GM12878 (cell line): ENCODE measurements at regions not wholly inside any gene's neighbourhood (a gene's known extent, or its start where the extent isn't known, plus 50 kb on each side); places are given as distances from the start of the nearest gene placed in this dataset.

ENCODE experiments used
- ATAC-seq: fragments of 200-7000 bp; cut with Tn5 transposase; 3 replicates; pipeline ENCODE4 v1.9.1; 2020; ENCODE audit warnings: mild to moderate bottlenecking, moderate library complexity
- BruUV-seq: library from RNA; stranded (reverse); fragments of 400-500 nt; replicated peaks from 2 replicates; lab custom pipeline; 2021; lab: Mats Ljungman, UMichigan
- CTCF ChIA-PET: fragments of 300-600 bp; sonication (Branson Sonifier 250); formaldehyde crosslinking; extraction: SDS; loops from one replicate; lab custom pipeline; 2021; ENCODE audit warnings: inconsistent platforms; lab: Yijun Ruan, JAX
- POLR2A ChIA-PET: fragments of 350-600 bp; formaldehyde crosslinking; extraction: SDS; loops from one replicate; lab custom pipeline; 2021; ENCODE audit warnings: inconsistent platforms; lab: Charles Lee
- RAD21 ChIA-PET: fragments of 300-600 bp; sonication (Branson Sonifier 250); formaldehyde crosslinking; loops from one replicate; lab custom pipeline; 2023; ENCODE audit warnings: antibody characterized with exemption; ENCODE audit not compliant: unreplicated experiment; lab: Charles Lee
- SMC1A ChIA-PET: fragments of 300-600 bp; sonication (Branson Sonifier 250); formaldehyde crosslinking; loops from one replicate; lab custom pipeline; 2023; ENCODE audit not compliant: unreplicated experiment, uncharacterized antibody; lab: Charles Lee
- DNase-seq: peaks from one replicate; pipeline ENCODE4 v3.0.0-alpha.2; 2011; ENCODE audit warnings: low read depth, low spot score
- FAIRE-seq: peaks from 3 replicates; lab custom pipeline; 2011; peaks lifted over from hg19 to GRCh38; lab: Jason Lieb, UNC
- H2AFZ ChIP-seq: 2 replicates; pipeline ENCODE4 v1.6.0; 2011; ENCODE audit warnings: low read depth, low read length, control low read depth; ENCODE audit not compliant: control insufficient read depth
- H3K27ac ChIP-seq: 2 replicates; pipeline ENCODE4 v1.5.1; 2011; ENCODE audit warnings: control low read depth; ENCODE audit not compliant: control insufficient read depth, insufficient read depth
- H3K27me3 ChIP-seq, 2 experiments: replicated peaks in 1 of 2; 2 replicates each; pipeline versions ENCODE4 v1.6.0 to v1.6.1; 2011; ENCODE audit warnings: low read length in 1 of 2; ENCODE audit not compliant: control insufficient read depth in 2 of 2, insufficient read depth in 2 of 2
- H3K36me3 ChIP-seq, 2 experiments: 2 replicates each; pipeline ENCODE4 v1.5.1; 2011; ENCODE audit warnings: low read length in 1 of 2; ENCODE audit not compliant: control insufficient read depth in 2 of 2, insufficient read depth in 2 of 2
- H3K4me1 ChIP-seq: 2 replicates; pipeline ENCODE4 v1.6.1; 2011; ENCODE audit warnings: mild to moderate bottlenecking, low read length, moderate library complexity, mixed read lengths; ENCODE audit not compliant: control insufficient read depth, insufficient read depth
- H3K4me2 ChIP-seq: 2 replicates; pipeline ENCODE4 v1.6.0; 2011; ENCODE audit warnings: control low read depth; ENCODE audit not compliant: control insufficient read depth, insufficient read depth
- H3K4me3 ChIP-seq: fragments of 200-600 bp; sonication (generic); 2 replicates; pipeline ENCODE4 v1.5.1; 2016
- H3K79me2 ChIP-seq: 2 replicates; pipeline ENCODE4 v1.6.0; 2011; ENCODE audit warnings: low read length; ENCODE audit not compliant: control insufficient read depth, insufficient read depth
- H3K9ac ChIP-seq: 2 replicates; pipeline ENCODE4 v1.8.0; 2011; ENCODE audit warnings: low read length, control low read depth, mixed read lengths; ENCODE audit not compliant: control insufficient read depth, insufficient read depth
- H3K9me3 ChIP-seq: replicated peaks from 3 replicates; pipeline ENCODE4 v1.5.1; 2011; ENCODE audit warnings: mild to moderate bottlenecking, low read length; ENCODE audit not compliant: control insufficient read depth, insufficient read depth
- H4K20me1 ChIP-seq: 2 replicates; pipeline ENCODE4 v1.6.0; 2011; ENCODE audit not compliant: control insufficient read depth, insufficient read depth
- BMI1 ChIP-seq: fragments of 450-650 bp; IDR thresholded peaks from 2 replicates; pipeline ENCODE4 v1.6.1; 2016; ENCODE audit warnings: mild to moderate bottlenecking, moderate library complexity, borderline replicate concordance
- ETV6 ChIP-seq, 2 experiments: fragments of 450-650 bp in 1 of 2; IDR thresholded peaks in 1 of 2; conservative IDR thresholded peaks in 1 of 2; 2 replicates each; pipeline ENCODE4 v1.6.1; 2014; ENCODE audit warnings: antibody characterized with exemption in 1 of 2, borderline replicate concordance in 1 of 2, low read depth in 1 of 2, mild to moderate bottlenecking in 1 of 2, moderate library complexity in 1 of 2
- FOS ChIP-seq: IDR thresholded peaks from 3 replicates; pipeline ENCODE4 v1.6.1; 2011; ENCODE audit warnings: borderline replicate concordance; ENCODE audit not compliant: insufficient read length; ENCODE audit errors: extremely low read depth
- NFYA ChIP-seq: IDR thresholded peaks from 2 replicates; pipeline ENCODE4 v1.6.1; 2011; ENCODE audit warnings: low read depth, mild to moderate bottlenecking, low read length, improper control_type of control experiment, borderline replicate concordance
- NR2C1 ChIP-seq: fragments of 450-650 bp; IDR thresholded peaks from 2 replicates; pipeline ENCODE4 v1.6.1; 2017; ENCODE audit warnings: antibody characterized with exemption, mild to moderate bottlenecking, moderate library complexity
- PAX8 ChIP-seq: fragments of 450-650 bp; IDR thresholded peaks from 2 replicates; pipeline ENCODE4 v1.6.1; 2017; ENCODE audit warnings: mild to moderate bottlenecking, moderate library complexity
- RAD51 ChIP-seq: fragments of 450-650 bp; IDR thresholded peaks from 2 replicates; pipeline ENCODE4 v1.6.1; 2016; ENCODE audit warnings: moderate library complexity, mild to moderate bottlenecking, inconsistent platforms
- ZNF274 ChIP-seq: IDR thresholded peaks from one replicate; pipeline ENCODE4 v1.8.0; 2011; ENCODE audit not compliant: insufficient read length, insufficient read depth
- ZNF384 ChIP-seq: IDR thresholded peaks from 2 replicates; pipeline ENCODE4 v1.6.1; 2012; ENCODE audit warnings: low read depth, mild to moderate bottlenecking, low read length, improper control_type of control experiment, borderline replicate concordance
- WGBS: methylation state at CpG from one replicate; pipeline ENCODE4 v1.1.6; 2016; ENCODE audit warnings: low lambda C conversion rate; ENCODE audit not compliant: insufficient replicate concordance, insufficient coverage; ENCODE audit errors: missing lambda C conversion rate; 5-methylcytosine and 5-hydroxymethylcytosine counted together
- in situ Hi-C: fragments of 300-500 bp; cut with MboI; formaldehyde crosslinking; loops from 9 replicates; pipeline ENCODE4 v1.14.3; 2018; ENCODE audit warnings: mixed read lengths
- intact Hi-C: fragments of 100-400 bp; cut with micrococcal nuclease; formaldehyde crosslinking; loops from one replicate; pipeline ENCODE4 v1.14.2; 2022; ENCODE audit not compliant: unreplicated experiment
- TF ChIP-seq, protein P1 (sequence below): IDR thresholded peaks from 2 replicates; pipeline ENCODE4 v1.6.1; 2012; ENCODE audit warnings: low read depth, low read length, improper control_type of control experiment
- TF ChIP-seq, protein P2 (sequence below): IDR thresholded peaks from 2 replicates; pipeline ENCODE4 v1.6.1; 2012; ENCODE audit warnings: improper control_type of control experiment, low read depth, low read length; ENCODE audit not compliant: insufficient replicate concordance

DNA sequence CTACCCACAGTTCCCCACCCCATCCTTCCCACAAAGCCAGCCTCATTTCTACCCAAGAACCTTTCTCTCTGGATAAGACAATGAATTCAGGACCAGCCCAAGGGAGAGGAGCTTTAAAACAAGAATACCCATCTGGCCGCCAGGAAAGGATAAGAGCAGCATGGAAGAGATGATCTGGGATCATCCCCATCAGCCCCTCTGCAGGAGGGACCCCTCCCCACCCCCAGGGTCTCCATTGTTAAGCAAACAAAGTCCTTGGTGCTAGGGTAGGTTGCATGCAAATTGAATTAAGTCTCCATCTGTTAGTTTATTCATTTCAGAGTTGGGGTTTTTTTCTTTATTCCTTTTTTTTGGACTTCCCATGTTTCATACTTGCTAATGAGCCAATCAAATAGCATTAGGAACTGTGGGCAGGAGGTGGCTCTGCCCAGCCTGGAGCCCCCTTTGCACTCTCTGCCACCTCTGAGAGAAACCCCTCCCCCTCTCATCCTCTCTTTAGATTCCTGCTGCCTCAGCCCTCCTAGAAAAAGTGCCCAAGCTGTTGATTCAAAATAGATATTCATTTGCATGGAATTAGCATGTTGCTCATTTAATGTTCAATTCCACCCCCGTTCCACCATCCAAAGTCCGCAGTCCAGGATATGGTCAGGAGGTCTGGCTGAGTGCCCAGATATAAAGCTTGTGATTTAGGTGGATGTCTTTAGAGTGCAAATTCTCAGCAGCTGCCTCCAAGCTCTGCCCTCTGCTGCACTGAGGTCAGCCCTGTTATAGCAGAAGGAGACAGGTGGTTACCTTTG, 138.5 kb upstream of the NCAM1 start:
- no peaks in the 10 kb centered on the region for H3K36me3 ChIP-seq
- H3K4me3 ChIP-seq, result no peak overlapping the region
- ATAC-seq, result no peak
- H3K4me1 ChIP-seq, result no peaks in the 10 kb centered on the region
- no TSS peak for BruUV-seq
- H3K27ac ChIP-seq, result no peak overlapping the region
- SMC1A ChIA-PET, result interaction anchor here (0.5 kb wide), 1 partner anchor 292 kb away, joined by 3 read pairs; no protein-coding TSS in a partner anchor
- TF ChIP-seq ZNF384, result no peak
- no peak for TF ChIP-seq ZNF274
- TF ChIP-seq, protein P1, sequence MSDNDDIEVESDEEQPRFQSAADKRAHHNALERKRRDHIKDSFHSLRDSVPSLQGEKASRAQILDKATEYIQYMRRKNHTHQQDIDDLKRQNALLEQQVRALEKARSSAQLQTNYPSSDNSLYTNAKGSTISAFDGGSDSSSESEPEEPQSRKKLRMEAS, result no peak
- no peak for TF ChIP-seq NR2C1
- TF ChIP-seq, all 136 proteins: peak for 0
- DNase-seq (no peak), FAIRE-seq (no peak)
- no peak overlapping the region for H3K9ac ChIP-seq
- ChIA-PET POLR2A (no interaction called here), CTCF (interaction anchor here (1.0 kb wide), 1 partner anchor 234 kb away, joined by 3 read pairs; no protein-coding TSS in a partner anchor), RAD21 (no interaction called here)
- 1% methylated on average over 3 of the region's 3 CpGs for WGBS
- H3K4me2 ChIP-seq, result no peak overlapping the region
- in situ Hi-C loops (no loop called here), intact Hi-C loops (no loop called here)
- H2AFZ ChIP-seq, result no peak overlapping the region
- no peaks in the 10 kb centered on the region; a peak in 2 of 4 replicates for H3K27me3 ChIP-seq
- no peaks in the 10 kb centered on the region for H3K9me3 ChIP-seq
- no peaks in the 10 kb centered on the region for H4K20me1 ChIP-seq
- no peaks in the 10 kb centered on the region for H3K79me2 ChIP-seq

DNA sequence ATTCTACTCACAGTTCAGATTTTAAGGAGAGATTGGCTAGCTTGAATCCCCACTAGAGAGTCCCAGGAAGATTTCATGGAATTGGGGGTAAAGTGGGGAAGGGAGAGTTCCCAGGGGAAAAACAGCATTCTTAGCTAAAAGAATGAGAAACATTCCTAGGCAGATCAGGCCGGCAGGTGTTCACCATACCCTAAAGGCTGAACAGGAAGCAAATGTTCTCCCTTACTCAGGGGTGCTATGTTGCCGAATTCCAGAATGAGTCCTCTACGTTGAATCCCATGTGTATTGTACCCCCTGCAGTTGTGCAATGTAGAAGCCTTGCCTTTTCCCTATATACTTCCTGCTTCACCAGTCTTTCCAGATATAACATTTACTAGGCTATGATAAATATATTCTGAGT, 135.2 kb upstream of the NCAM1 start:
- no peak for FAIRE-seq
- no peak for TF ChIP-seq FOS
- no peak for TF ChIP-seq NFYA
- TF ChIP-seq BMI1, result no peak
- TF ChIP-seq RAD51, result no peak
- TF ChIP-seq, protein P2, sequence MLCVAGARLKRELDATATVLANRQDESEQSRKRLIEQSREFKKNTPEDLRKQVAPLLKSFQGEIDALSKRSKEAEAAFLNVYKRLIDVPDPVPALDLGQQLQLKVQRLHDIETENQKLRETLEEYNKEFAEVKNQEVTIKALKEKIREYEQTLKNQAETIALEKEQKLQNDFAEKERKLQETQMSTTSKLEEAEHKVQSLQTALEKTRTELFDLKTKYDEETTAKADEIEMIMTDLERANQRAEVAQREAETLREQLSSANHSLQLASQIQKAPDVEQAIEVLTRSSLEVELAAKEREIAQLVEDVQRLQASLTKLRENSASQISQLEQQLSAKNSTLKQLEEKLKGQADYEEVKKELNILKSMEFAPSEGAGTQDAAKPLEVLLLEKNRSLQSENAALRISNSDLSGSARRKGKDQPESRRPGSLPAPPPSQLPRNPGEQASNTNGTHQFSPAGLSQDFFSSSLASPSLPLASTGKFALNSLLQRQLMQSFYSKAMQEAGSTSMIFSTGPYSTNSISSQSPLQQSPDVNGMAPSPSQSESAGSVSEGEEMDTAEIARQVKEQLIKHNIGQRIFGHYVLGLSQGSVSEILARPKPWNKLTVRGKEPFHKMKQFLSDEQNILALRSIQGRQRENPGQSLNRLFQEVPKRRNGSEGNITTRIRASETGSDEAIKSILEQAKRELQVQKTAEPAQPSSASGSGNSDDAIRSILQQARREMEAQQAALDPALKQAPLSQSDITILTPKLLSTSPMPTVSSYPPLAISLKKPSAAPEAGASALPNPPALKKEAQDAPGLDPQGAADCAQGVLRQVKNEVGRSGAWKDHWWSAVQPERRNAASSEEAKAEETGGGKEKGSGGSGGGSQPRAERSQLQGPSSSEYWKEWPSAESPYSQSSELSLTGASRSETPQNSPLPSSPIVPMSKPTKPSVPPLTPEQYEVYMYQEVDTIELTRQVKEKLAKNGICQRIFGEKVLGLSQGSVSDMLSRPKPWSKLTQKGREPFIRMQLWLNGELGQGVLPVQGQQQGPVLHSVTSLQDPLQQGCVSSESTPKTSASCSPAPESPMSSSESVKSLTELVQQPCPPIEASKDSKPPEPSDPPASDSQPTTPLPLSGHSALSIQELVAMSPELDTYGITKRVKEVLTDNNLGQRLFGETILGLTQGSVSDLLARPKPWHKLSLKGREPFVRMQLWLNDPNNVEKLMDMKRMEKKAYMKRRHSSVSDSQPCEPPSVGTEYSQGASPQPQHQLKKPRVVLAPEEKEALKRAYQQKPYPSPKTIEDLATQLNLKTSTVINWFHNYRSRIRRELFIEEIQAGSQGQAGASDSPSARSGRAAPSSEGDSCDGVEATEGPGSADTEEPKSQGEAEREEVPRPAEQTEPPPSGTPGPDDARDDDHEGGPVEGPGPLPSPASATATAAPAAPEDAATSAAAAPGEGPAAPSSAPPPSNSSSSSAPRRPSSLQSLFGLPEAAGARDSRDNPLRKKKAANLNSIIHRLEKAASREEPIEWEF, result no peak
- no peak for TF ChIP-seq ETV6 (conservative IDR thresholded peaks at IDR 0.05 in 1 of 2, IDR thresholded peaks at IDR 0.05 in 1 of 2; ENCODE audit: borderline replicate concordance in 1 of 2, low read depth in 1 of 2)
- no peak for TF ChIP-seq PAX8

More for the DNA sequence above, 135.2 kb upstream of the NCAM1 start:
- no peak overlapping the region for H3K4me2 ChIP-seq
- H3K4me1 ChIP-seq, result no peaks in the 10 kb centered on the region
- intact Hi-C loops, result no loop called here
- WGBS, result 41% methylated on average over 3 of the region's 3 CpGs
- H3K27me3 ChIP-seq, result peaks cover 0 to 2% of the 10 kb centered on the region in 2 experiments; a peak in 2 of 4 replicates
- BruUV-seq, result no TSS peak
- DNase-seq, result no peak
- H3K9me3 ChIP-seq, result no peaks in the 10 kb centered on the region
- no peak for ATAC-seq
- H3K36me3 ChIP-seq, result no peaks in the 10 kb centered on the region
- H2AFZ ChIP-seq, result no peak overlapping the region
- H4K20me1 ChIP-seq, result no peaks in the 10 kb centered on the region
- CTCF ChIA-PET, result no interaction called here
- H3K79me2 ChIP-seq, result no peaks in the 10 kb centered on the region
- SMC1A ChIA-PET, result interaction anchor here (0.7 kb wide), 1 partner anchor 233 kb away, joined by 4 read pairs; no protein-coding TSS in a partner anchor
- H3K9ac ChIP-seq, result no peak overlapping the region
- no peak overlapping the region for H3K4me3 ChIP-seq
- RAD21 ChIA-PET, result no interaction called here
- POLR2A ChIA-PET, result no interaction called here
- in situ Hi-C loops, result no loop called here
- H3K27ac ChIP-seq, result no peak overlapping the region
